NCI-H187 (cell line): ENCODE measurements at regions not wholly inside any gene's neighbourhood (a gene's known extent, or its start where the extent isn't known, plus 50 kb on each side); places are given as distances from the start of the nearest gene placed in this dataset.

Experiments used
- DNase-seq, 2 experiments: peaks; one replicate each; lab custom pipeline; 2025; lab: John Stamatoyannopoulos, UW

DNA sequence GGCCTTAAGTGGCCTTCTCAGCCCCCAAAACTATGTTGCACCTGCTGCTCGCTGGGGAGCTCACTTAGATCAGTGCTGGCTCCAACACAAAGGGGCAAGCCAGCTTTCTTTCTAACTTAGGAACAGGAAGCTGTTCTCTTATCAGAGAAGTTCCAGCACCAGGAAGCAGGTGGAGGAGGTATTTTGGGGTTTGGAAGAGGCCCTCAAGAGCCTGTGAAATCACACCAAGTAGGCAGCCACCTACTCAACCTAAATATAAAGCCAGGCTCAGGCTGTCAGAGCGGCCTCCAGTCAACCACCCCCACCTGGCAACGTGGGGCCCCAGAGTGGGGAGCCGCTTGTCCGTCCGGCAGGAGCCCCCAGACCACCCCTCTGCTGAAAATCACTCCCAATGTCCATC, 152.8 kb downstream of the OLFM1 start:
- DNase-seq, result no peak

- DNase-seq, result no peak
These were observed 153.4 kb downstream of the OLFM1 start for GRCh38 chr9:135240871-135241311.

DNA sequence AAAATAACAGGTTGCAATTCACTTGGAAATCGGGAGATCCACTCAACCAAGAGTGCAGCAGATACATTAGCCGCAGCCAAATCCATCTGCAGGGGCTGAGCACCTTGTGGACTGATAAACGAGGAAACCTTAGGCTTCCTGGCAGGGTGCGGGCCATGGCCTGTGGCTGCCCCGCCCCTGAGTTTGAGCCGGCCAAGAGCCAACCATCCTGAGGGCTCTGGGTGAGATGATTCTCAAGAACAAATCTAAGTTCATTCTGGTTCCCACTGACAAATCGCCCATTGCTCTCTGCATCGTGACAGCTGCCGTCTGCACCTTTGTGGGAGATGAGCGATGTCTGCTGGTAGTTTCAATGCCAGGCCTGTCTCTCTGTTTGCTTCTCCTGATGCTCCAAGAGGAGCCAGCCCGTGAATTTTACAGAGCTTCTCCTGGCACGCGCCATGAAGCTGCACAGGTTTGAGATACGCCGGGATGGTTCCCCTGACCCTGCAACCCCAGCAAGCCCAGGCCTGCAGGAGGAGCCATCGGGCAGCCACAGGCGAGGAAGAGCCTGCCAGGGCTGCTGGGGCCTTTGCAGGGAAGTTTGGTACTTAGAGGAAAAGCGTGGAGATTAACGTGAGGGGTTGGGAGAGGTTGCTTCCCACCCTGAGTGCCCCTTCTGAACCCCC, 154.0 kb downstream of the OLFM1 start:
- DNase-seq, result no peak

DNA sequence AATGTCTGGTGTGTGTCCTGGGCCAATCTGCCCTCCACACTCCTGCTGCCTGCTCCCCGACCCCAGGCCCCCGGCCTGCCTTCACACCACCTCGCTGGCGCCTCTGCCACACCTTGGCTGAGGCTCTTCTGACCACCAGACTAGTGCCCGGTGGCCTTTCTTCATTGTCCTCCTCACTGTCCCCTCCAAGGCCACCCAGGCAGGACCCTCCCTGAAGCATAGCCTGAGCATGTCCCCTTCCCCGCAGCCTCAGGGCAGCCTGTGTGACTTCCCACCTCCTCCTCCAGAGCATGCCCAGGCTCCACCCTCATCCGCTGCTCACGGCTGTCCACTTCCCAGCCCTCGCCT, 154.6 kb downstream of the OLFM1 start:
- DNase-seq, result no peak

DNA sequence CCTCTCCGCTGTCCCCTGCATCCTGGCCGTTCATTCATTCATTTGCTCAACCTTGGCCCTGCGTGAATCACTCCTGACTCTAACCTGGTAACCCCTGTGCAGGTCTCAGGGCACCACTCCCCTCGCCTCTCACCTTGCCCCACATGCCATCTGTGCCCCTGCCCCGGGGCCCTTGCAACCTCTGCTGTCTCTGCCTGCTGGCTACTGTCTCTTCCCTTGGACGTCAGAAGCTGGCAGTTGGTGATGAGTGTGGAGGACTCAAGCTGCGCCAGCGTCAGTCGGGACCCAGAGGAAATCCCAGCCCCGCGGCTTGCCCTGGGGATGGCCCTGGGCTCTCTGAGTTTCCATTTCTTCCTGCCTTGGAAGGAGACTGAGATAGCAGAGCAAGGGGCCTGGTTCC, 154.9 kb downstream of the OLFM1 start:
- DNase-seq, result no peak

GRCh38 chr9:135243201-135244190, 156.0 kb downstream of the OLFM1 start:
- DNase-seq, result no peak

- no peak for DNase-seq
These were observed 157.1 kb downstream of the OLFM1 start for GRCh38 chr9:135244271-135245221.

GRCh38 chr9:135245482-135246247, 158.2 kb downstream of the OLFM1 start:
- no peak for DNase-seq

DNA sequence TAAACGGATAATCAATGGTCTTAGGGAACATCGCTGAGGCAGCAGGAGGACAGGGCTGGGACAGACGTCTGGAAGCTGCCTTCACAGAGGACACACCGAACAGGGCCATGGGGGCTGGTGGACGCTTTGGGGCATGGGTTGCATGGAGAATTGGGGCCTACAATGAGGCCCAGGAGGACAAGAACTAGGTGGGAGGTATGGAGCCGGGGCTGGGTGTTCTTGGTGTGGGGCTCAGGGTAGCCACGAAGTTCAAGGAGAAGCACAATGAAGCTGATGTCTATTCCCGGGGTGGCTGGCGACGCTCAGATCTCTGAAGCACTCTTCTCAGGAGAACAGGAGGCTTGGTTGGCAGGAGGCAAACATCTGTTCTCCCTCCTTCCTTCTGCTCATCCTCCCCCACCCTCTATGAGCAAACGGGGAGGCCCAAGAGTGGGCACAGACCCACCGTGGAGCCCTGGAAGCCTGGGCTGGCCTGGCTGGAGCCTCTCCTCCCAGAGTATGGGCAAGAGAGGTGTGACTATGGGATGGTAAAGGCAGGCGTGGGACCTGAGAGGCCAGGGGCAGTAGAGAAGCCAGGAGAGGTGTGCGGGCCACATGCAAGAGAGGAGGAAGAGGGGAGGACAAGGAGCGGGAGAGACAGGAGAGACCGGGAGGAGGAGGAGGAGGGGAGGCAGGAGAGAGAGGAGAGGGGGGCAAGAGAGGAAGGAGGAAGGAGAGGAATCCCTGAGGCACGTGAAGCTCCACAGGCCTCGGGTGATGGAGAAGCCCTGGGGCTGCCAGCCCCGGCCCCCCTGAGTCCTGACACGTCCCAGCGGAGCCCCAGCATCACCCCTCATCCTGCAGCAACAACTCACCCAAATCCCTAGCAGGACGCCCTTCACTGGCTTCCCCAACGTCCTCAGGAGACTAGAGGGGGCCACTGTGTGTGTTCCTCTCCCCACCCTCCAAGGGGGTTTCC, 159.1 kb downstream of the OLFM1 start:
- DNase-seq, result no peak

- DNase-seq, result no peak
These were observed 159.9 kb downstream of the OLFM1 start for GRCh38 chr9:135247227-135247930.

DNA sequence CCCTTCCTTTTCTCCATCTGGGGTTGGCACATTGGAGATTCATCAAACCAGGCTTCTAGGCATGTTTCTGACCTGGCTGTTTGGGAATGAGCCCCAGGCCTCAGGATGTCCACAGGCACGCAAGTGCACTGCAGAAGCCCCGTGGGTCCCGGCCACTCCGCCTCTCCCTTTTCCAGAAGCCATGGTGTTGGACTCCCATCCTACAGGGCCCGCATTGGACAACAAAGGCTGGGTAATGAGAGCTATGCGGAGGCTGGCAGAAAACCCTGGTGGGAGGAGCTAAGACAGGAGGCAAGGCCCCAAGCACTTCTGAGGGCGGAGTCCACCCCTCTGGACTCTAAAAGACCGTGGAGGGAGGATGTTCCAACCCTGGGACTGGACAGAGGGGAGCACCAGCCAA, 160.6 kb downstream of the OLFM1 start:
- no peak for DNase-seq

DNA sequence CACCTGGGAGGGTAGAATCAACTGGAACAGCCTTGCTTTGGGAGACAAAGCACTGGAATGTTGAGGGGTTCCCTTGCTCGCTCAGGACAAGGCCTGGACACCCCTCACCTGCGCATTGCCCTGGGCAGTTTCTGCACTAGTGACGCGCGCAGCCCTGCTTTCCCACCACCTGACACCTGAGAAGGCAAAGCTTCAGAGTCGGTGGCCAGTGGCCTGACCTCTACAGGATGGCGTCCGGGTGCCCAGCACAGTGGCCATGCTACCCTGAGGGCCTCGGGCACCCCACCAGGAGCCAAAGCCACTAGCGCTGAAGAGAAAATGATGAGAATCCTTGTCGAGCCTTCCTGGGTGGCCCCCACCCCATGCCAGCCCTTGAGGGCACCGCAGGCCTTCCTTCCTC, 161.3 kb downstream of the OLFM1 start:
- no peak for DNase-seq

- no peak for DNase-seq
These were observed 161.7 kb downstream of the OLFM1 start for GRCh38 chr9:135249191-135249590.

- no peak for DNase-seq
These were observed 162.2 kb downstream of the OLFM1 start for GRCh38 chr9:135249711-135250110.

DNA sequence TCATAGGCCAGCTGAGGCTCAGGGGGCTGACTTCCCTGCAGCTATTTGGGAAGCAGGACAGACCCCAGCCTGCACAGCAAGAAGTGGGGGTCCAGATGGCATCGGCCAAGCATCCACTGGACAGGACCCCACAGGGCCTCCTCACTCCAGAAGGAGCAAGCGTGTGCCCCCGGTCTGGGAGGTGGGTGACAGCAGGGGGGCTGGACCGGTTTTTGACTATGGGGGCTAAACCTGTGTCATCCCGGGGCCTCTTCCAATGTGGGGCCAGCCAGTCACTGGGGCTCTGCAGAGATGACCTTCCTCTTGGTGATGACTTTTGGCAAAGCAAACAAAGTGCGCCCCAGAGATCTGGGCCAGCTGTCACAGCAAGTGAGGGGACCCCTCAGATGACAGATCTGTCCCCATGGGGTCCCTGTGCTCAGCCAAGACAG, 163.9 kb downstream of the OLFM1 start:
- no peak for DNase-seq

- no peak for DNase-seq
These were observed 164.7 kb downstream of the OLFM1 start for GRCh38 chr9:135251996-135252760.

GRCh38 chr9:135252980-135253304, 165.5 kb downstream of the OLFM1 start:
- DNase-seq, result no peak

- no peak for DNase-seq
These were observed 166.0 kb downstream of the OLFM1 start for GRCh38 chr9:135253305-135254004.
